ENCODE measurements at regions not wholly inside any gene's neighbourhood (a gene's known extent, or its start where the extent isn't known, plus 50 kb on each side); places are given as distances from the start of the nearest gene placed in this dataset.

DNA sequence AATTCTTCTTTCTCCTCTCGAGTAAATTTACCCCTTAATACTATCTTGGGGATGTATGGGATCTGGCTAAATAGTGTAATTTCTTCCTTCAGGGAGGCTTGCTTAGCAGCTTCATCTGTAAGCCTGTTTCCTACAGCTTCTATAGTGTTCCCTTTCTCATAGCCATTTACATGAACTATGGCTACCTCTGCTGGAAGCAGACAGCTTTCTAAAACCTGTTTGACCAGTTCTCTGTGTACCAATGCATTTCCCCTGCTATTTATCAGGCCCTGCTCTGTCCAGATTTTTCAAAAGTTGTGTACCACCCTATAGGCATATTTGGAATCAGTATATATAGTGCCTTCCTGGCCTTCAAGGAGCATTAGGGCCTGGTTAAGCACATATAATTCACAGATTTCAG is 113.6 kb upstream of the PCDH9 start:
- TF ChIP-seq POLR2AphosphoS5 (IDR thresholded peaks at IDR 0.05; ENCODE audit: borderline replicate concordance, low read depth, low read length), result no peak
- no peak for TF ChIP-seq EZH2 (IDR thresholded peaks at IDR 0.05)

All from SK-N-MC (cell line).